Fibroblast of villous mesenchyme (primary cell): ENCODE measurements at regions not wholly inside any gene's neighbourhood (a gene's known extent, or its start where the extent isn't known, plus 50 kb on each side); places are given as distances from the start of the nearest gene placed in this dataset.

Source experiments
- DNase-seq: peaks from one replicate; pipeline ENCODE4 v3.0.0-alpha.2; 2010; ENCODE audit warnings: low read depth
- H3K4me3 ChIP-seq: 2 replicates; pipeline ENCODE4 v1.5.1; 2011; ENCODE audit warnings: low read depth, mild to moderate bottlenecking, low read length
- TF ChIP-seq, protein P1 (sequence below): IDR thresholded peaks from 2 replicates; pipeline ENCODE4 v1.5.1; 2012; ENCODE audit warnings: low read depth, mild to moderate bottlenecking, low read length; ENCODE audit not compliant: insufficient read depth

- no peak for DNase-seq
- TF ChIP-seq, protein P1, sequence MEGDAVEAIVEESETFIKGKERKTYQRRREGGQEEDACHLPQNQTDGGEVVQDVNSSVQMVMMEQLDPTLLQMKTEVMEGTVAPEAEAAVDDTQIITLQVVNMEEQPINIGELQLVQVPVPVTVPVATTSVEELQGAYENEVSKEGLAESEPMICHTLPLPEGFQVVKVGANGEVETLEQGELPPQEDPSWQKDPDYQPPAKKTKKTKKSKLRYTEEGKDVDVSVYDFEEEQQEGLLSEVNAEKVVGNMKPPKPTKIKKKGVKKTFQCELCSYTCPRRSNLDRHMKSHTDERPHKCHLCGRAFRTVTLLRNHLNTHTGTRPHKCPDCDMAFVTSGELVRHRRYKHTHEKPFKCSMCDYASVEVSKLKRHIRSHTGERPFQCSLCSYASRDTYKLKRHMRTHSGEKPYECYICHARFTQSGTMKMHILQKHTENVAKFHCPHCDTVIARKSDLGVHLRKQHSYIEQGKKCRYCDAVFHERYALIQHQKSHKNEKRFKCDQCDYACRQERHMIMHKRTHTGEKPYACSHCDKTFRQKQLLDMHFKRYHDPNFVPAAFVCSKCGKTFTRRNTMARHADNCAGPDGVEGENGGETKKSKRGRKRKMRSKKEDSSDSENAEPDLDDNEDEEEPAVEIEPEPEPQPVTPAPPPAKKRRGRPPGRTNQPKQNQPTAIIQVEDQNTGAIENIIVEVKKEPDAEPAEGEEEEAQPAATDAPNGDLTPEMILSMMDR: no peak
- H3K4me3 ChIP-seq: no peak overlapping the region
Observed at GRCh38 chr16:73356401-73357079, 308.6 kb upstream of the ZFHX3 start.

- no peak for DNase-seq
- TF ChIP-seq, protein P1: no peak
- no peak overlapping the region for H3K4me3 ChIP-seq
Observed at GRCh38 chr16:73355981-73356380, 308.1 kb upstream of the ZFHX3 start.

GRCh38 chr16:73354434-73354833 lies 306.5 kb upstream of the ZFHX3 start:
- no peak overlapping the region for H3K4me3 ChIP-seq
- TF ChIP-seq, protein P1: no peak
- no peak for DNase-seq

DNA sequence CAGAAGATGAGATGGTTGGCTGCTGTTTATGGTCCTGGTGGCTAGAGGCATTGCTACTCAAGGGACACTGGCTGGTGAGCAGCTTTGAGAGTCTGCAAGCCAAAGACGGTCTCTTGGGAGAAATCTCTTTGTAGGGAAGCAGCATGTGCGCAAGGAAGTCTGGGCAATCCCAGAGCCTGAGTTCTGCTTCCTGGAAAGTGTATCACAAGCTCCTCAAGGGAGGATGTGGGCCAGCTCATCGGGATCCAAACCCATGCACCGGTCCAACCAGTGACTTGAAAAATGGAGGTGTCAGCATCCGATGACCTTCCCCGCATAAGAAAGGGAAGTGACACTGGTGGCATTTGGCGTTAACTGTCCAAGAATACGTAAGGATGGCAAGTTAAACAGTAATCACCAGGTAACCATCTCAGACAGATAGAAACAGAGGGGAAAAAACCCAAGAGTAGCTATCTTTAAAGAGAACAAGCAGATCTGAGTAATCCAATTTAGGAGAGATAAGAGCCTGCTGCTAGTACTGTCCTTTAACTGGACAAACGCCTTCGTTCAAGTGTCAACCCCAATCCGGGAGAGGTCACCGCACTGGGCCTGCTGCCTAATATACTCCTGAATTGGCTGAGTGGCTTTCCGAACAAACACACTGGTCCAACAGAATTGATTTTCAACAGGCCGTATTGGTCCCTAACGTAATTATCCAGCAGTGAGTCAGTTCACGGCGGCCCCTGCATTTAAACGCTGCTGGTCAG lies 303.0 kb upstream of the ZFHX3 start:
- DNase-seq: no peak

GRCh38 chr16:73347500-73348375 lies 299.8 kb upstream of the ZFHX3 start:
- no peak for DNase-seq
- TF ChIP-seq, protein P1: no peak
- H3K4me3 ChIP-seq: no peak overlapping the region

More for the DNA sequence above, 303.0 kb upstream of the ZFHX3 start:
- TF ChIP-seq, protein P1: no peak
- no peak overlapping the region for H3K4me3 ChIP-seq

DNA sequence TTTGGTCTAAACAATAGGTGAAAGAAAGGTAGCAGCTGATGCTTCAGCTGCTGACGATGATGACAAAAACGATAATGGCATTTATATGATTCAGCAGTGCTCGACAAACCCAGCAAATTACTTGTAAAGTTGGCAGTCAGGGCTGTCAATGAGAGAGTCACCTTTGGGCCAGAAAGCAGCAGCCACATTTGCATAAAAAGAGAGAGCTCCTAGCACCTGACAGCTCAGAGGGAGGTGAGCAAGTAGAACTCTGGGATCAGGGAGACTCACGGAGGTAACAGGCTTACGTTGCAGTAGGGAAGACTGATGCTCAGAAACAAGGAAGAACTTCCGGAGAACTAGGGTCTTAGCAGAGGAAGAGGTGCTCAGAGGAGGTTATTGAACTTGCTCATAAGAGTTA lies 291.9 kb upstream of the ZFHX3 start:
- H3K4me3 ChIP-seq: no peak overlapping the region
- TF ChIP-seq, protein P1: no peak
- no peak for DNase-seq
